NOMO-1 (cell line): ENCODE measurements at regions not wholly inside any gene's neighbourhood (a gene's known extent, or its start where the extent isn't known, plus 50 kb on each side); places are given as distances from the start of the nearest gene placed in this dataset.

ENCODE experiments used
- DNase-seq, 2 experiments: peaks; one replicate each; lab custom pipeline; 2025; ENCODE audit not compliant: unreplicated experiment in 2 of 2; lab: John Stamatoyannopoulos, UW

GRCh38 chr20:50257860-50258259 lies 67.2 kb downstream of the CEBPB start:
- no peak for DNase-seq

GRCh38 chr20:50258790-50259483 lies 68.3 kb downstream of the CEBPB start:
- no peak for DNase-seq

GRCh38 chr20:50259705-50260478 lies 69.3 kb downstream of the CEBPB start:
- peak in 1 of 2 experiments; percentile 60 for DNase-seq

- peak; percentile 53 to 74 for DNase-seq
Observed at GRCh38 chr20:50260479-50261221, 70.0 kb downstream of the CEBPB start.

GRCh38 chr20:50261471-50262212 lies 71.0 kb downstream of the CEBPB start:
- no peak for DNase-seq

- DNase-seq: no peak
Observed at GRCh38 chr20:50263831-50264230, 73.2 kb downstream of the CEBPB start.

GRCh38 chr20:50264534-50265145 lies 74.0 kb downstream of the CEBPB start:
- DNase-seq: no peak

- no peak for DNase-seq
Observed at GRCh38 chr20:50265245-50265946, 74.8 kb downstream of the CEBPB start.

- DNase-seq: no peak
Observed at GRCh38 chr20:50266293-50267040, 75.8 kb downstream of the CEBPB start.

- no peak for DNase-seq
Observed at GRCh38 chr20:50267041-50267865, 76.6 kb downstream of the CEBPB start.

GRCh38 chr20:50267866-50268219 lies 77.2 kb downstream of the CEBPB start:
- no peak for DNase-seq

GRCh38 chr20:50269091-50270033 lies 78.7 kb downstream of the CEBPB start:
- no peak for DNase-seq

- no peak for DNase-seq
Observed at GRCh38 chr20:50270034-50270395, 79.4 kb downstream of the CEBPB start.

GRCh38 chr20:50270569-50270968 lies 79.9 kb downstream of the CEBPB start:
- DNase-seq: peak; percentile 23 to 51

GRCh38 chr20:50271176-50271575 lies 80.5 kb downstream of the CEBPB start:
- DNase-seq: no peak

GRCh38 chr20:50271612-50272011 lies 81.0 kb downstream of the CEBPB start:
- DNase-seq: no peak

GRCh38 chr20:50272030-50272723 lies 81.5 kb downstream of the CEBPB start:
- DNase-seq: peak; percentile 32 to 62
